ENCODE measurements at regions not wholly inside any gene's neighbourhood (a gene's known extent, or its start where the extent isn't known, plus 50 kb on each side); places are given as distances from the start of the nearest gene placed in this dataset.

DNA sequence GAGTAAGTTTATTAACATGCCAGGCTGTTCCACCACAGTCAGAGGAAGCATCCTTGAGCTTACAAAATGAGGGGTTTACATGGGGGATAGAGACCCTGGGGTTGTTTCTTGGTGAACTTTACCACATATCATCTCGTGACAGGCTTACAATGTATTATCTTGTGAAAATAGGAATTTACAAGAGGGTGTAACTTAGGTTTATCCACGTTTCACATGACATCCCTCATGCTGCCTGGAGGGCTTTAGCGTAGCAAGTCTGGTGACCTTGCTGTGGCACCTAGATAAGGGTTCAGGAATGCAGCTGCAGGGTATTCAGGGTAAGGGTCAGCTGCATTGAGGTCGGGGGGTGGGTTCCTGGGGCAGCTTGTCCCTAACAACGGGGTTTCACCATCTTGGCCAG is 154.6 kb upstream of the ARG1 start:
- no peak for DNase-seq (ENCODE audit: low spot score)
- in situ Hi-C loops (cut with MboI; ENCODE audit: low pct_unique_long_range_greater_than_20kb, low sequenced_read_pairs, unreplicated experiment) = no loop called here
- TF ChIP-seq, protein P1, sequence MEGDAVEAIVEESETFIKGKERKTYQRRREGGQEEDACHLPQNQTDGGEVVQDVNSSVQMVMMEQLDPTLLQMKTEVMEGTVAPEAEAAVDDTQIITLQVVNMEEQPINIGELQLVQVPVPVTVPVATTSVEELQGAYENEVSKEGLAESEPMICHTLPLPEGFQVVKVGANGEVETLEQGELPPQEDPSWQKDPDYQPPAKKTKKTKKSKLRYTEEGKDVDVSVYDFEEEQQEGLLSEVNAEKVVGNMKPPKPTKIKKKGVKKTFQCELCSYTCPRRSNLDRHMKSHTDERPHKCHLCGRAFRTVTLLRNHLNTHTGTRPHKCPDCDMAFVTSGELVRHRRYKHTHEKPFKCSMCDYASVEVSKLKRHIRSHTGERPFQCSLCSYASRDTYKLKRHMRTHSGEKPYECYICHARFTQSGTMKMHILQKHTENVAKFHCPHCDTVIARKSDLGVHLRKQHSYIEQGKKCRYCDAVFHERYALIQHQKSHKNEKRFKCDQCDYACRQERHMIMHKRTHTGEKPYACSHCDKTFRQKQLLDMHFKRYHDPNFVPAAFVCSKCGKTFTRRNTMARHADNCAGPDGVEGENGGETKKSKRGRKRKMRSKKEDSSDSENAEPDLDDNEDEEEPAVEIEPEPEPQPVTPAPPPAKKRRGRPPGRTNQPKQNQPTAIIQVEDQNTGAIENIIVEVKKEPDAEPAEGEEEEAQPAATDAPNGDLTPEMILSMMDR (IDR thresholded peaks at IDR 0.05; ENCODE audit: extremely low read depth, insufficient read depth, missing control alignments) = no peak

DNA sequence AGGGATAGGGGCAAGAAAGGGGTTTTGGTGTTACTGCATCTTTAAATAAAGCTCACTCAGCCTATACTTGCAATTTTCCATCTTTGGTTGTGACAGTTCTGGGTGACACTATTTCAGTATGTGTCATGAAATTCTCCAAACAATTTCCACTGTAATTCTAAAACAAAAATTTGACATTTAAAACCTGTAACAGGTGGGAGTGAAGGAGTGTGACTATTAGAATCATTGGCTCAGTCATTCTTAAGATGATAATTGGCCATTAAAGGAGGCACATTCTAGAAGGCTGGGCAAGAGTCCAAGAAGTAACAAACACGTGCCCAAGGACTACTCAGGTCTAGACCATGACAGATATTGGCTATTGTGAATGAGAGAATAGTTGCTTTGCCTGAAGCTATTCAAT is 153.3 kb upstream of the ARG1 start:
- no peak for DNase-seq (ENCODE audit: low spot score)
- TF ChIP-seq, protein P1 (IDR thresholded peaks at IDR 0.05; ENCODE audit: extremely low read depth, insufficient read depth, missing control alignments) = no peak
- in situ Hi-C loops (cut with MboI; ENCODE audit: low pct_unique_long_range_greater_than_20kb, low sequenced_read_pairs, unreplicated experiment) = no loop called here

DNA sequence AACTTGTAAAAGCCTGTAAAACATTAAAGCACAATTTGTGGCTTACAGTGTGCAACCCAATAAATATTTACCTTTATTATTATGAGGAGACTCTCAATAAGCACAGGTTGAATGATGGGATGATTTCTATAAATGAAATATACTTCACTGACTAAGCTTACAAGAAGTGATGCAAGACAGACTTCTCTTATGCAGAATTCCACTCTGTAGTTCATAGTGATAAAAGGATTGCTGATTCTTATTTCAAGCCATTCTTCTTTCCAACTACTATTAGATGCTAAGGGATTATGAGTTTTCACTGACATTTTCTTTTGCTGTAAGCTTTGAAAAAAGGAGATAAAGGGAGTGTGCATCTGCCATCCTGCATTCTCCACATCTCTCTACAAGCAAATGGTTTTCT is 149.0 kb upstream of the ARG1 start:
- TF ChIP-seq, protein P1 (IDR thresholded peaks at IDR 0.05; ENCODE audit: extremely low read depth, insufficient read depth, missing control alignments) = no peak
- DNase-seq (ENCODE audit: low spot score) = no peak
- in situ Hi-C loops (cut with MboI; ENCODE audit: low pct_unique_long_range_greater_than_20kb, low sequenced_read_pairs, unreplicated experiment) = no loop called here

DNA sequence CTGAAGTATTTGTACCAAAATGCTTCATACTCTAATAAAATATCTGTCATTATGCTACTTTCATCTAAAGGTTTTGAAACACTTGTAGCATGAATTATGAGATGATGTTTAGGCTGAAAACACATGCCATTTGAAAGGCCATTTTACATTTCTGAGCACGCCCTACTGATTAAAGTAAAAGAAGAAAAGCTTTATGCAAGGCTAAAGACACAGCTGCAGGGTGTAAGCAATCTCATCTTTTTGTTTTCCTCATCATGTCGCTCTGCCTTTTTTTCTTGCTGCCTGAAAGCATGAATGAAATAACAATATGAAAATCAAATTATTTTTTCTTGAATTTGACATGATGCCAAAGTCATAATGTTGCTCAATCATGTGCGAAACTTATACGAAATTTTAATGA is 148.6 kb upstream of the ARG1 start:
- DNase-seq (ENCODE audit: low spot score) = no peak
- in situ Hi-C loops (cut with MboI; ENCODE audit: low pct_unique_long_range_greater_than_20kb, low sequenced_read_pairs, unreplicated experiment) = no loop called here

DNA sequence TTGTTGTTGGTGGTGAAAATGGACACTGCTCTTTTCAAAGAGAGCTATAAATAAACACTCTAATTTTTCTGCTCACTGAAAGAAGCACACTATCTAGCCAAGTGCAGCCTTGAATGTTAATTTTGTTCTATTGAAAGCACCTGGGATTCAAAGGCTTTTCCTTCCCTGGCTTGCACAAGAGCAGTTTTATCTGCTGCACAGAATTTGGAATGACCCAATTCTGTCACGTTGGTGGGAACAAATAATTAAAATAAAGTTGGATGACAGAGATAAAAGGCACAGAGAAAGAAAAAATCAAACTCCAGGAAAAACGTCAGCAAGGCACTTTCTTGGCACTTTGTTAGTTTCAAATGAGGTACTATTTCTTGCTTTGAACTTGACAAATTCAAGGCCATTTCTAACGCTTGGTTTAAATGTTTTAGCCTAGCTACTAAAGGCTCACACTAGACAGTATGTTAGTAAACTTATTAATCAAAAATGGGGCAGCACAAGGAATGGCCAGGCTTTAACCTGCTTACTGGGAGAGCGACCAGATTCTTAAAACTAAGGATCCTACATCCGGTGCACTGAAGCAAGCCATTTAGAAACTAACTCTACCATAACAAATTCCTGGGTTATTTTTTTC is 145.5 kb upstream of the ARG1 start:
- TF ChIP-seq, protein P1 (IDR thresholded peaks at IDR 0.05; ENCODE audit: extremely low read depth, insufficient read depth, missing control alignments) = no peak
- no peak for DNase-seq (ENCODE audit: low spot score)
- in situ Hi-C loops (cut with MboI; ENCODE audit: low pct_unique_long_range_greater_than_20kb, low sequenced_read_pairs, unreplicated experiment) = no loop called here

More for the DNA sequence above, 148.6 kb upstream of the ARG1 start:
- TF ChIP-seq, protein P1 (IDR thresholded peaks at IDR 0.05; ENCODE audit: extremely low read depth, insufficient read depth, missing control alignments) = no peak

DNA sequence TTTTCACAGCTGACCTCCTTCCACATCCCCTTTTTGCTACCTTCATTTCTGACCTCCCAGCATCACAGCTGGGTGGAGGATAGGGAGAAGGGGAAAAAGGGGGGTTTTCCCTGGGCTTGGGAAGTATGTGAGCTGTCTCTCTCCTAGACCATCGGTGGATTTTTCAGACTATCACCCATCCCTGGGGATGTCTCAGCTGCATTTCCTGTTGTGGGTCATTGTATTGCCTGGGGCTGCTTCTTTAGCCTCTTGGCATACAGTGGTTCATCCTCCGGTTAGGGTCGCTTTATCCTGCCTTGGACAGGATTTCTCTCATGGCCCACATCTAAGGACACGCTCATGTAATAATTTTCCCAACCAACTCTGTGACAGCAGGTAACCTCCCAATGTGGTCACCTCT is 142.5 kb upstream of the ARG1 start:
- in situ Hi-C loops (cut with MboI; ENCODE audit: low pct_unique_long_range_greater_than_20kb, low sequenced_read_pairs, unreplicated experiment) = no loop called here
- TF ChIP-seq, protein P1 (IDR thresholded peaks at IDR 0.05; ENCODE audit: extremely low read depth, insufficient read depth, missing control alignments) = no peak
- DNase-seq (ENCODE audit: low spot score) = no peak
